GM21528 (cell line): ENCODE measurements at regions not wholly inside any gene's neighbourhood (a gene's known extent, or its start where the extent isn't known, plus 50 kb on each side); places are given as distances from the start of the nearest gene placed in this dataset.

ENCODE experiments used
- ATAC-seq: cut with Tn5 transposase; IDR thresholded peaks from one replicate; pipeline ENCODE4 v1.9.1; 2021; ENCODE audit warnings: mild to moderate bottlenecking, moderate library complexity; ENCODE audit not compliant: unreplicated experiment, low FRiP score

DNA sequence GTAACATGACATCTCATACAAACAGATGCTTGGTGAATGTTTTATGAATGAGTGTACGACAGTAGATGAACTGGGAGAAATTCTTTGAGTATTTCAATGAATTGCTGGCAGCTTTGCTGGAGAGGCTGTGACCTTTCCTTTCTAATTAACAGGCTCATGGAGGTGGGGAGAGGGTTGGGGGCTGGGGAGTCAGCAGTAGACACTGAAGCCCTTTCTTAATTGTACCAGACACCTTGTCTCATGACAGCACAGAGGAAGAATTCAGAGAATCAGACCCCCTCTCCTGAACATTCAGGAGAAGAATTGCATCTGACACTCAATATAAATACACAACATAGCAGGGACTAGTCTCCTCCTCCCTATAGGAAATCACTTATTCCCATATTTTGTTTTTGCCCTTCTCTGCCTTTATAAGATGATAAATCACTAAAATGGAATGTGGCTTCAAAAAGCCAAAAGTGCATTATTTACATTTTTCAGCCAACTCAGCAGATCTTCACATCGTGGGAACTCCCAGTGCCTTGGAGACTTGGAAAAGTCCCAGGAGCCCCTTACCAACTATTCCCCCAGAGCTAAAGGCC is 66.2 kb upstream of the TPM1 start:
- ATAC-seq, result no peak

DNA sequence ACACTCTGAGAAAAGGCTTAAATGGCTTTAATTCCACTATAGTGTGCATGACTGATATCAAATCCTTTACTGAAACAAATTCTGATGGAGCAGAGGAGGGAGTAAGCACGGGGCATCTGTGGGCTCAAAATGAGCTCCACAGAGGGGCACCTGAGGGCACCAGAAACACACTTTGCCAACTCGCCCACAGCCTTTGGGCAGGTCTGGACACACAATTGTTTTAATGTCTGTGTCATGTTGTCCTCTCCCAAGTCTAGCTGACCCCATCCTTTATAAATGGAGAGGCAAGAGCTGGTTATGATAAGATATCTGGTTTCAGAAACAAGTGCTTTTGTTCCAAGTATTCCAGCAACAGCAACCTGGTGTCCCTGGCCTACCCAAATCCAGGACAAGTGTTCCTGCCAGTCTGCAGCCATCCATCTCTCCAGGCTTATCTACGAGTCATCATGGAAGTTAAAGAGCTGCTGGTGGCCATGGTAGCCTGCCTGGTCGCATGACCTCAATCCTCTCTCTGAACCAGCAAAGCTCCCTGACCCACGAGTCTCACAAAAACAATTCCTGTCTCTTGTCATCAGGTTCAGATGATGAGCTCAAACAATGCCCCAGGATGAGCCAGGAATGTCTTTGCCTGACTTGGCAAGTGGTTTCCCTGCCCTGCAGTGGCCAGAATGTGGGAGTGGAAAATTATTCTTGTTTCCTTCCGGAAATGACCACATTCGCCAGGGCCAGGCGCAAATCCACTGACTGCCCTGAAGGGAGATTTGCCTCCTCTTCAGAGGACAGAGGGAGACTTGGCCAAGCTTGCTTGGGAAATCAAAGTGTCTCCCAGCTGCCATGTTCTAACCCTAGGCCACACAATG is 64.4 kb upstream of the TPM1 start:
- no peak for ATAC-seq

DNA sequence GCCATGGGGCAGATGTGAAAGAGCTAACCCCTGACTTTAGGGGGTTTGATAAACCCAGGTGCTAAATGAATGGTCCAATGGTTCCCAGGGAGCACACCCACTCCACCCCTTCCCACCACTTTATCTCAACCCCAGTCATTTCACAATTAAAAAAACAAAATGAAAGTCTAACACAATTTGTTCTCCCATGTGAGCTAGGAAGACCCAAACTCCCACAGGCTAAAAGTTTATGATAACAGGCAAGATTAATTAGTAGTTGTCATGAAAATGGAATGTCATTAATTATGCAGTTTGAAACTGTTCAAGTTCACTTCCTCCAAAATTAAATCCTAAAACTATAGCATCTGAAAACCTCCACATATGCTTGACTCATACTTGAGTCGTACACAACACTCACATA is 63.3 kb upstream of the TPM1 start:
- no peak for ATAC-seq

DNA sequence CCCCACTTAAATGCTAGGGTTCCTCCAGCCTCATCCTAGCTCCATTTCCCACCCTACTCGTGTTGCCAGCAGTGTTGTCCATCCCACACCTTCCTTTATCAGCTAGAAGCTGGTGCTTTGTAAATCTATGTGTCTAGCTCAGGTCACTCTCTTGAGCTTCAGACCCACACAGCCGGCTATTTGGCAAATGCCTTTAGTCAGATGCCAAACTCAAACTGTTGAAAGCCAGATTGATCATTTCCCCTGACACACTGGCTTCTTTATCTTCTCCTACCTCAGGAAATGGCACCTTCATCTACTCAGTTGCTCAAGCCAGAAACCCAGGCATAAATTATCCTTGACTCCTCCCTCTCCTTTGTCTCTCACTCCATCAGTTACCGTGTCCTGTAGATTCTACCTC is 61.5 kb upstream of the TPM1 start:
- no peak for ATAC-seq

DNA sequence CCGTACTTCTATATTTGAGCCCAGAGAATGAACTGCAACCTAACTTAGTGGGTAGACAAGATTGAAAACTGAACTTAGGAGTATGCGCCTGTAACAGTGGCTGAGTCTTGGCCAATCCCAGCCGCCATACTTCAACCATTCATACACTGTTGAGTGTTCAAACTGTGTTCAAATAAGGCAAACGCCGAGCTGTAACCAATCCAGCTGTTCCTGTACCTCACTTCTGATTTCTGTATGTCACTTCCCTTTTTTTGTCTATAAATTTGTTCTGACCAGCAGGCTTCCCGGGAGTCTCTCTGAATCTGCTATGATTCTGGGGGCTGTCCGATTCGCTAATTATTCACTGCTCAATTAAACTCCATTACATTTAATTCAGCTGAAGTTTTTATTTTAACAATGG is 58.6 kb upstream of the TPM1 start:
- ATAC-seq, result no peak

DNA sequence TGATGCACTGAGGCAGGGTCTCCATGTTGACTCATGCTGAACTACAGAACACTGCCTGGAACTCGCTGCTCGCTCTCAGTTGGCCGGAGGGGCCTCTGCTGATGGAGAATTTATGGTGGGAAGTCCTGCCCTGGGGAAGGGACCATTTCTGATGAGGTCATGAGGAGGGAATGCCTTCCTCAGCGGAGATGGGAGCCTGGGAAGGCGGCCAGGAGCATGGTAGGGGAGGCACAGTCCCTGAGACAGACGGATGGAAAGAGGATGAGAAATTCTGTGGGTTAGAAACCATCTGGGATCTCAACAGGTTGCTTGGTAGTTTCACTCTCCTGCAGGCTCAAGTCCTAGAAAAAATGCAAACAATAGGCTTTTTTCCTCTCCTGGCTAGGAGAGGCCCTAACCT is 56.8 kb upstream of the TPM1 start:
- ATAC-seq, result no peak

DNA sequence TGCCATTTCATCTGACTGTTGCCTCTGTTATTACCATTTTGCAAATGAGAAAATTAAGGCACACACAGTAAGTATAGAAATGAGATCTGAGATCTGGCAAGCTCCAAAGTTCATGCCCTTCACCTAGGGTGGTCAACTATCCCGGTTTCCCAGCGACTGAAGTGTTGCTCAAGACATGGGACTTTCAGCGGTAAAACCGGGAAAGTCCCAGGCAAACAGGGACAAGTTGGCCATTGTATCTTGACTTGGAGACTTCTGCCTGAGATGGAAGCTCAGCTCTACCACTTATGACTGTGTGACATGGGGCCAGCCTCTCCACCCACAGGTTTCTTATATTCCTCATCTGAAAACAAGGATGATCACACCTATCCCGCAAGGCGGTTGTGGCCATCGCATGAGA is 55.6 kb upstream of the TPM1 start:
- ATAC-seq, result no peak

DNA sequence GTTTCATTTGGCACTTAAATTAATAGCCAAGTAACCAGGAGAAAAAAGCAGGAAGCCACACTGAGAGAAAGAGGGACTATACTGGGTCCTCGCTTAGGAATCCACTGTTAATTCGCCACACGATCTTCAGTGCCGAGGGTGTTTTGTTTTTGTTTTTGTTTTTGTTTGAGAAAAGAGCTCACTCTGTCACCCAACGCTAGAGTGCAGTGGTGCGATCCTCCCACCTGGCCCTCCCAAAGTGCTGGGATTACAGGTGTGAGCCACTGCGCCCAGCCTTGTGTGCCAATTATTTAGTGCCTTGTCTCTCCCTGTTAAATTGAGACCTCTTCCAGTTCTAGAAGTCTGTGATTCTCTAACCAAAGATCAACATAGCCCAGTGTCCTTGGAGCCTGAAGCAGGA is 53.8 kb upstream of the TPM1 start:
- ATAC-seq, result no peak

DNA sequence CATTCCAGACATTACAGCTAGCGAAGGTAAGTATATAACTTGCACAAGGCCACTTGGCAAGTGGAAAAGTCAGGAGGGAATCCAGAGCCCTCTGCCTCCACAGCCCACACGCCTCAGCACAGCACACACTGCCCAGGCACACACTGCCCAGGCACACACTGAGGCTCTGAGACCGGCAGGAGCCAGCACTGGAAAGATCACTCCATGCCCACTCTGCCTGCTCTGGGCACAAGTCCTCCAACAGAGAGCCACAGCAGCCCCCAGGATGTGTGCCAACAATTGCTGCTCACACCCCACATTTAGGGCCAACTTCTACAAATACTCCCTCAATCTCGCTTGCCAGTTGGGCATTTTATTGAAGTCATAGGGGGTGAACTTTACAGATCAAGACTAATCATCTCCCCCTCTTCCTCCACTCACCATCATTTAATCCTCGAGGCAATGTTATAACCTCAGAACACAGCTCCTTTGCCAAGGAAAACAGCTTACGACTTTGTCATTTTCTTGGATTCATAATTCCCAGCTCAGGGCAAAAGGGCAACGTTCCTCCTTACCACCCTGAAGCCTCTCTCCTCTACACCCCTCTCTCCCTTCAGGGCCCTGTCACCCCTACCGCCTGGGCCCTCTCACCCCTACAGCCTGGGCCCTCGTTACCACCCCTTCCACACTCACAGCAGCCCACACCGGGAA is 53.0 kb upstream of the TPM1 start:
- no peak for ATAC-seq

DNA sequence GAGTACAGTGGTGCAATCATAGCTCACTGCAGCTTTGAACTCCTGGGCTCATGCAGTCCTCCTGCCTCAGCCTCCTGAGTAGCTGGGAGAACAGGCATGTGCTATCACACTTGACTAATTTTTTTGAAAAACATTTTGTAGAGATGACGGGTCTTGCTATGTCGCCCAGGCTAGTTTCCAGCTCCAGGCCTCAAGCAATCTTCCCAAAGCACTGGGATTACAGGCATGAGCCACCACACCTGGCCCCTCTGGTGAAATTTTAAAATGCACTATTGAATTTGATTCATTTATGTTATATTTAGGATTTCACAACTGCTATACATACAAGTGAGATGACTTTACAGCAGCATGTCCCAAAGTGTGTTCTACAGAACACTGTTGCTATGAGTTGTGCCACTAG is 50.8 kb upstream of the TPM1 start:
- no peak for ATAC-seq

DNA sequence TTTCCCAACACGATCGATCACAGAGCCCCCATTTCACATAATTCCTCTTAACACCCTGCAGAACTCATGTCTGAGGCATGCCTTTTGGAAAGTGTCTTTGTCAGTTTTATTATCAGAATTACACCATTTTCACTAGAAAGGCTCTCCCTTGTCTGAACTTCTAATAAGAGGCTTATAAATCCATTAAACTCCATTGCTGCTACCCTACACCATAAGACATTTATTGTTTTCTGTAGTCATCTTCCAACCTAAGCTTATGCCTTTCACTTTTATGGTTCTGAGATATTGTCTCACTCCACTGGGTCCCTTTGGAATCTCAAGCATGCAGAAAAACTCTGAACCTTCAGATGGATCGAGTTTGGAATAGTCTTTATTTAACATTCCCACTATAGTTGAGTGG is 50.2 kb upstream of the TPM1 start:
- no peak for ATAC-seq
